Stimulated activated CD4-positive, alpha-beta T cell treated with anti-CD3 and anti-CD28 coated beads, TNF-alpha, amount 100 ng/mL, for 1 hour (primary cell): ENCODE measurements at regions not wholly inside any gene's neighbourhood (a gene's known extent, or its start where the extent isn't known, plus 50 kb on each side); places are given as distances from the start of the nearest gene placed in this dataset.
"Not testable (repeated sequence)": the region's sequence is repeated elsewhere in the genome, so short reads cannot be mapped to it uniquely, and the experiment has no call there.

Experiments used
- DNase-seq, 3 donors: peaks; one replicate each; pipeline ENCODE4 v3.0.0-alpha.2; 2020; ENCODE audit warnings: low read depth in 3 of 3, low spot score in 1 of 3

DNA sequence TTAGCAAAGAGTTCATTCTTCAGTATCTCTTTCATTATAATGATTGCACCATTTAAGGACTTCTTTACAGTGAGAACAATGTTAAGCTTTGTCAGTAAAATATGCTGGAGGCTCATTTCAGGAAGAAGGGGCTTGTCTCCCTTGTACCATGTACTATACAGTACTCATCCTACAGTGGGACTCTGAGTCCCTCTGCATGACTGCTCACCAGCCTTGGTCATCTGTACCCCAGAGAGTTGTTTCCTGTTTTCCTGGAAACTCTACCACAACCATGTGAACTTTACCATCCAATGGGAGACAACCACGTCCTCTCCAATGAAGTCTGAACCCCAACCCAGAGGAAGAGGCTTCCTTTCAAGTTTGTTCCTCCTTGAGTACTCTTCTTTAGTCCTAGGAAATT is 1171.1 kb upstream of the CRIM1 start:
- no peak for DNase-seq

GRCh38 chr2:35176726-35177125 is 1178.9 kb upstream of the CRIM1 start:
- not testable (repeated sequence) for DNase-seq

DNA sequence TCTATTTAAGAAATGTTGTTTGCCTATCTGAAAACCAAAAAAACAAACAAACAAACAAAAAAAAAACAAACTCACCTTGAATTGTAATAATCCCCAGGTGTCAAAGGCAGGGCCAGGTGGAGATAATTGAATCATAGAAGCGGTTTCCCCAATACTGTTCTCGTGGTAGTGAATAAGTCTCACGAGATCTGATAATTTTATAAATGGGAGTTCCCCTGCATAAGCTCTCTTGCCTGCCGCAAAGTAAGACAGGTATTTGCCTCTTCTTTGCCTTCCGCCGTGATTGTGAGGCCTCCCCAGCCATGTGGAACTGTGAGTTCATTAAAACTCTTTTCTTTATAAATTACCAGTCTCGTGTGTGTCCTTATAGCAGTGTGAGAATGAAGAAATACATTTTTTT is 1180.7 kb upstream of the CRIM1 start:
- DNase-seq: no peak

GRCh38 chr2:35172687-35173086 is 1182.9 kb upstream of the CRIM1 start:
- no peak for DNase-seq

DNA sequence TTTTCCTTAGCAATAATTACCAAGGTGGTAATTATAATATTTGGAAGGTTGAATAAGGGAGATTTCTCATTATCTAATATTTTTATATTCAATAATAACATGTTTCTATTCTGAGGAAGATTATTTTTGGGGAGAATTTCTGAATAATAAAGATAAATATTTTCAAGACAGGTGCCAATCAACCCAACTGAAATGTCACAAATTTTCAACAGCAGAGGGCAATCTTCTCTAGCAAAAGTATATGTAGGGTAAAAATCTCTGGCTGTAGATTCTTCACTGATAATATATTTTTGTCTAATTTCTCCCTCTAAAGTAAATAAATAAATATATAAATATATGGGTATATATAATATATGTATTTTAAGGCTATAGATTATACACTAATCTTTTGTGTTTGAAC is 1187.2 kb upstream of the CRIM1 start:
- DNase-seq: no peak

DNA sequence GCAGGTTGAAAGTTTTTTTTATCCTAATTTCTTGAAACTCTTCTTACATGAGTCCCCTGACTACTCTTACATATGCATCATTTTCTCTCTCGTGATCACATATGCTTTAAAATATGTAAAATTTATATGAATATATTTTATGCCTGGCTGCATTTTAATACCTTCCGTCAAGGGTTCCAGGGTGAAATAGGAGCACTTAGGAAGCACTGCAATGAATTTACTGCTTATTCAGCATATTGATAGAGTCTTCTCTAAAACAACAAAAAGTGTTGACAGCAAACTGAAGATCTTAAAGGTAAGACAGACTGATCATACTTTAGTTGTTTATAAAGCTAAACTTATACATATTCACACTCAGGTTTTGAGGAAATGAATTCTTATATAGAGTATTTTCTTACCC is 1191.6 kb upstream of the CRIM1 start:
- DNase-seq: no peak

GRCh38 chr2:35160871-35161270 is 1194.7 kb upstream of the CRIM1 start:
- no peak for DNase-seq

DNA sequence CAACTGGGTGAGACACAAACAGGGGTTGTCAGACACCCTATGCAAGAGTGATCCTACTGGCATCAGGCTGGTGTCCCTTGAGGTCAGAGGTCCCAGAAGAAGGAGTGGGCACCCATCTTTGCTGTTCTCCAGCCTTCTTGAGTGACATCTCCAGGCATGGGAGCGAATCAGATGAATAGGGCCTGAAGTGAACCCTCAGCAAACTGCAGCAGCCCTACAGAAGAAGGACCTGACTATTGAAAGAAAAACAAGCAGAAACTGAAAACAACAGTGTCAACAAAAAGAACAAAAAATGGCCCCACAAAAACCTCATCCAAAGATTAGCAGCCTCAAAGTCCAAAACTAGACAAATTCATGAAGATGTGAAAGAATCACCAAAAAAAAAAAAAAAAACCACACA is 1229.7 kb upstream of the CRIM1 start:
- no peak for DNase-seq

DNA sequence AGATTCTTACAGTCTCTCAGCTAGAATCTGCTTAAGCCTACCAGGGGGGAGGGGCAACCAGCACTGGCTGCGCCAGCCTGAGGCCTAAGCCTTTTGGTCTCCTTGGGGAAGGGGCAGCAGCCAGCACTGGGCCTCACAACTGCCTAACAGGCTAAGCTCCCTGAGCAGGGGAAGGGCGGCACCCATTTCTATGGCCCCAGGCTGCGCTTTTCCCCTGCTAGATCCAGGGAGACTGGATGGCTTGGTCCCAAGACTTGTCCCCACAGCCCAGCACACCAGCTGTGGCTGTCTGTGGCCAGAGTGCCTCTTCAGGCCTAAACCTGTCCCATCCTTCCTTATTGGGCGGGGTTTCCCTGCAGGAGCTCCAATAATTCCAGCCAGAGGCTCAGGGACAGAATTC is 1230.3 kb upstream of the CRIM1 start:
- no peak for DNase-seq

- DNase-seq: no peak
These were observed 1239.4 kb upstream of the CRIM1 start for GRCh38 chr2:35116151-35116550.

- DNase-seq: no peak
These were observed 1240.8 kb upstream of the CRIM1 start for GRCh38 chr2:35114765-35115164.

GRCh38 chr2:35112367-35112766 is 1243.2 kb upstream of the CRIM1 start:
- DNase-seq: not testable (repeated sequence)

DNA sequence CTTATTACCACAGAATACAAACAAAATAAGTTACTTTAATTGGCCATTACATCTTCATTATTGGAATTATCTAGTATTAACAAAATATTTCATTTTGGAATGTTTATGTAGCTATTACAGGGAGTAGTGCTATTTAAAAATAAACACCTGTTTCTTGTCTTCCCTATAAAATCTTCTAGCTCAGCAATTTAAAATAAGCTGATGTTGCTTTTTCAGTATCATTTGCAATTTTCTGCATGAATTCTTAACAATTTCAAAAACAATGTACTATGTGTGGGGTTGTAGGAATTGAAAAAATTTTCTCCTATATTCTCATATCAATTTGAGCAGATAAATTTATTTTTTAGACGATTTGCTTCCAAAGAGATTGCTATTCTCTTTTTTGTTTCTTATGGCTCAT is 1251.3 kb upstream of the CRIM1 start:
- DNase-seq: no peak

- no peak for DNase-seq
These were observed 1256.2 kb upstream of the CRIM1 start for GRCh38 chr2:35099342-35099741.

DNA sequence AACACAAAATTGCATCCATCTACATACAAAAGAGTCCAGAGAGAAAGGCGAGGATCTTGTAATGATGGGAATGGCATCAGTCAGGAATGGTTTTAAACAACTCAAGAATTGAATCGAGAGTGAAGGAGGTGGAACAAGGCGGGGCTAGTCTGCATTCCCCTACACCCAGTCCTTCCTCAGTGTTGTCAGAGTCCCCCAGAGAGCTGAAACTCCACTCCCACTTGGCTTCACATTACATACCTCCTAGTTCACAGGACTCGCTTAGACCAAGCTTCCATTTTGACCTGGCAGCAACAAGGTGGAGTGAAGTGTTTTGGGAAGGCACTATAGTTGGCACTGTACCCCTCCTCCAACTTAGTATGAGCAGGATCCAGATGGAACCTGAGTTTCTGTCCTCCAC is 1273.5 kb upstream of the CRIM1 start:
- no peak for DNase-seq

- DNase-seq: no peak
These were observed 1274.0 kb upstream of the CRIM1 start for GRCh38 chr2:35081622-35082015.

DNA sequence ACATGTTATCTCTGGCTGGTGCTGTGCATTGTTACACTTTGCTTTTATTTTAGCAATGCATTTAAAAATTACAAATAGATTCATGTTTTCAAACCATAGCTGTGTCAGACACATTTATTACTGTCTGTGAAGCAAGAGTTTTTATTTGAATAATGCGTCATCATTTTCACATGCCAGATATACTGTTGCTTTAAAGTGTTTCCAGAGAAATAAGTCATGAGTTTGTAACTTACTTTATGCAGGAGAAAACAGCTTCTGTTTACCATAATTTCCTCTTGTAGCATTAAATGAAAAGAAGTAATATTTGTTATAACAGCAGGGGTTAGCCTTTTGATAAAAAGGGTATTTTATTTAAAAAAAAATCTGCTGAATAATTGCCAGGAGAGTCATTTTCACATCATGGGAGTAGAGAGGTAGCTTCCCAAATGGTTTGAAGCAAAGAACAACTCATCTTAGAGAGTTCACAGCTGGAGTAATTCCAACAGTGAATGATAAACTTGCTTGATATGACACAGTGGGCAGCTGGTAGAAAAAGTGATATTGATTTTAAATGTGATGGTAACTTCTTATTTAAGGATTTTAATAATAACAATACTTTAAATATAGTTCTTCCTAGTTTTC is 1274.5 kb upstream of the CRIM1 start:
- no peak for DNase-seq

DNA sequence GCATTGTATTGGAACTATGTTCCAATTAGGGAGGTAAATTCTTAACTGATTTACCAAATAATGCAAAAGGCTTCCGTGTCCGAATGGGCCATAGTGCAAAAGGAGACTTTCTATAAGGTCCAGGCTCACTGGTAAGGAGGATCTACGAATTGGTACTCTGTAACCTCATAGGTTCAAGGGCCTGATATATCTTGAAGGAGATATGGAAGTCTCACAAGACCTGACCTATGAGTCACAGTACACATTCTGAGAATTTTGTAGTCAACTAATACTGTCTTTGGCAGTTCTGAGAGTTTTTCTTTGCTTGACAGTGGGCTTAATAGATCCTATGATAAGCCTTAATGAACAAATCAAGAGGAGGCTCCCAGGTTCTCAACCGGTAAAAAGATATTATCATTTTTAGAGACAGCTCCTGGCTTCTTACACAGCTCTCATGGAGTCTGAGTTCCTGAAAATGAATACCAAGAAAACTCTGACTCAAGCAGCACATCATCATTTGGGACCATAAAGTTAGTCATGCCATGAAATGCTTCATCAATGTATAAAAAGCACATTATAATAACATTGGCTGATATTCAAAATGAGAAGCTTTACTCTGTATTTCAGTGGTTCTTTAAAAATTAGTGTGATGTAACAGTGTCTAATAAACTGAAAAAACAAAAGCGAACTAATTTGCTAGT is 1275.2 kb upstream of the CRIM1 start:
- no peak for DNase-seq

DNA sequence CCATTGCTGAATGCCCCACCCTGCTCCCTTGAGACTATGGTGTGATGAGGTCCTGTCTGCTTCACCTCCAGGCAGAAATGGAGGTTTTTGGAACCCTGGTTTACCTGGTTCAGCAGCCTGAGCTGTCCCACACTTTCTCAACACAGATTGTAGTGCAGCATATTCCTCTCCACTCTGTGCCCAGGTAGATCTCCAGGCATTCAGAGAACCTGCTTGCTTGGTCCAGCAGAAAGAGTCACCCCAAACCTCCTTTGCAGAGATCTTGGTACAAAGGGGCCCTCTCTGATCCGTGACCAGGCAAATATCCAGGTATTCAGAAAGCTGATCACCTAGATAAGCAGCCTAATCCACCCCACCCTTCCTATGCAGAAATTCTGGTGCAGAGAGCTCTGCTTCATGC is 1288.2 kb upstream of the CRIM1 start:
- no peak for DNase-seq

GRCh38 chr2:35063836-35064235 is 1291.7 kb upstream of the CRIM1 start:
- no peak for DNase-seq

DNA sequence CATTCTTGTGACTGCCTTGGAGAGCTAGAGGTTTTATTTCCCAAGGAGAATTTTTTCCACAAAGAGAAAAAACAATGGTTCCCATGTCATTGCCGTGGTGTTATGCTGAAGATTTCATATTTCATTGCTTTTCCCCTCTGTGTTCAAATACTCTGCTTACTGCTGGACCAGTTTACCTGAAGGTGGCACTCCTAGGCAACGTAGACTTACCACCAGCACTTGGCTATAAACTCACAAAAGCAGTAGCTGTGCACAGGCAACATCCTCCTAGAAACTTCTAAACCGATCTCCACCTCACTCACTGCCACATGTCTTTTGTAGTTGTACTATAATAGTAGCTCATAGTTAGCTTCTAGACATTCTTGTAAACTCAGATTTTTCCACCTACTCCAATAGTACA is 1319.7 kb upstream of the CRIM1 start:
- DNase-seq: no peak

DNA sequence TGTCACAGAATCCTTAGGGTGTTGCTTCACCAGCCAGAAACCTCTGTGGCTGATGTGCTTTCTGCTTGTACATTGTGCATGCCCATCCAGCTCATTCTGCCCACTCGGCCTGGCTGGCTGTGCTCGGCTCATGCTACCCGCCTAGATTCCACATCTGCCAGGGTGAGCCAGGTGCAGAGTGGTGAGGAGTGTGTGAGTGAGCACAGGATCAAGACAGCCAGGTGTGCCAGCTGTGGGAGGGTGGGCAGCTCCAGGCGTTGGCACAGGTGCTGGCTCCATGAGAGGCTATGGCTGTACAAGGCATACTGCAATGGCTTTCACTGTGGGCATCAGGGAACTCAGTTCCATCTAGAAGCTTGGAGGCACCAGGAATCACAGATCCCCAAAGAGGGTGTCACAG is 1321.8 kb upstream of the CRIM1 start:
- no peak for DNase-seq

GRCh38 chr2:35023545-35023944 is 1332.0 kb upstream of the CRIM1 start:
- no peak for DNase-seq
